ENCODE measurements at regions not wholly inside any gene's neighbourhood (a gene's known extent, or its start where the extent isn't known, plus 50 kb on each side); places are given as distances from the start of the nearest gene placed in this dataset.

GRCh38 chr7:68449816-68450215, 1148.5 kb upstream of the AUTS2 start:
- Mint-ChIP-seq H3K4me3 (no peak overlapping the region), H3K27me3 (ENCODE audit: low read depth) (no peaks in the 10 kb centered on the region), H3K27ac (no peak overlapping the region), H3K36me3 (ENCODE audit: low read depth) (no peaks in the 10 kb centered on the region), H3K4me1 (ENCODE audit: low read depth) (no peaks in the 10 kb centered on the region), H3K9me3 (peaks cover 65% of the 10 kb centered on the region)
- DNase-seq (ENCODE audit: low spot score) = no peak

- Mint-ChIP-seq H3K9me3 (peaks cover 65% of the 10 kb centered on the region), H3K27me3 (ENCODE audit: low read depth) (no peaks in the 10 kb centered on the region), H3K27ac (no peak overlapping the region), H3K36me3 (ENCODE audit: low read depth) (no peaks in the 10 kb centered on the region), H3K4me1 (ENCODE audit: low read depth) (no peaks in the 10 kb centered on the region), H3K4me3 (no peak overlapping the region)
- no peak for DNase-seq (ENCODE audit: low spot score)
Observed at GRCh38 chr7:68454931-68455330, 1143.3 kb upstream of the AUTS2 start.

GRCh38 chr7:68456469-68456868, 1141.8 kb upstream of the AUTS2 start:
- Mint-ChIP-seq H3K9me3 (peaks cover 60% of the 10 kb centered on the region), H3K27me3 (ENCODE audit: low read depth) (no peaks in the 10 kb centered on the region), H3K4me3 (no peak overlapping the region), H3K36me3 (ENCODE audit: low read depth) (no peaks in the 10 kb centered on the region), H3K27ac (no peak overlapping the region), H3K4me1 (ENCODE audit: low read depth) (no peaks in the 10 kb centered on the region)
- no peak for DNase-seq (ENCODE audit: low spot score)

- Mint-ChIP-seq H3K36me3 (ENCODE audit: low read depth) (no peaks in the 10 kb centered on the region), H3K9me3 (peaks cover 65% of the 10 kb centered on the region), H3K4me1 (ENCODE audit: low read depth) (no peaks in the 10 kb centered on the region), H3K27ac (no peak overlapping the region), H3K4me3 (no peak overlapping the region), H3K27me3 (ENCODE audit: low read depth) (no peaks in the 10 kb centered on the region)
- no peak for DNase-seq (ENCODE audit: low spot score)
Observed at GRCh38 chr7:68457481-68457880, 1140.8 kb upstream of the AUTS2 start.

- Mint-ChIP-seq H3K4me1 (ENCODE audit: low read depth) (no peaks in the 10 kb centered on the region), H3K9me3 (peaks cover 59% of the 10 kb centered on the region), H3K27ac (no peak overlapping the region), H3K36me3 (ENCODE audit: low read depth) (no peaks in the 10 kb centered on the region), H3K4me3 (no peak overlapping the region), H3K27me3 (ENCODE audit: low read depth) (no peaks in the 10 kb centered on the region)
- no peak for DNase-seq (ENCODE audit: low spot score)
Observed at GRCh38 chr7:68458010-68458908, 1140.0 kb upstream of the AUTS2 start.

- H3K4me3 Mint-ChIP-seq = no peak overlapping the region
- H3K27ac Mint-ChIP-seq = no peak overlapping the region
- H3K36me3 Mint-ChIP-seq (ENCODE audit: low read depth) = no peaks in the 10 kb centered on the region
- no peaks in the 10 kb centered on the region for H3K27me3 Mint-ChIP-seq (ENCODE audit: low read depth)
- no peaks in the 10 kb centered on the region for H3K4me1 Mint-ChIP-seq (ENCODE audit: low read depth)
- DNase-seq (ENCODE audit: low spot score) = no peak
- H3K9me3 Mint-ChIP-seq = peaks cover 50% of the 10 kb centered on the region
Observed at GRCh38 chr7:68461430-68461829, 1136.8 kb upstream of the AUTS2 start.

DNA sequence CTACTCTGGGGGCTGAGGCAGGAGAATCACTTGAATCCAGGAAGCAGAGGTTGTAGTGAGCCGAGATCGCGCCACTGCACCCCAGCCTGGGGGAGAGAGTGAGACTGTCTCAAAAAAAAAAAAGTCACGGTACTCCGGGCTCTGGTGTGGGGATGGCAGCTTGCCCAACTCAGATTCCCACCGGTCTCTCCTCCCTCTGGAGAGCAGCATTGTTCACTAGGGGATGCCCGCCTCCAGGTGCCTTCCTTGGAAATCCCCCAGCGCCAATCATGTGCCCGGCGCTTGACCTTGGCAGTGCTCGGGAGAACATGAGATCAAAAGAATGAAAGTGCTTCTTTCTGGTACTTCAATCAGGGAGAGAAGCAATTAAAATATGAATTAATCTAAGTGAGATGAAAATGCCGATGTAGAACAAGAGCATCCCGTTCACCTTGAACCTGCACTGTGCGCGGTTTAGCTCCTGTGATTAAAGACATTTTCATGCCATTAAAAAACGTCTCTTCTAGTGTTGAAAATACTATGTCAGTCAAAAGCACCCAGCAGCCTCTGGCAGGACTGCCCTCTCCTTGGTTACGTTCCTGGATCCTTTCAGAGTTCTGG, 1127.3 kb upstream of the AUTS2 start:
- no peaks in the 10 kb centered on the region for H3K4me1 Mint-ChIP-seq (ENCODE audit: low read depth)
- peaks cover 53% of the 10 kb centered on the region for H3K9me3 Mint-ChIP-seq

GRCh38 chr7:68472688-68473087, 1125.6 kb upstream of the AUTS2 start:
- Mint-ChIP-seq H3K4me3 (no peak overlapping the region), H3K9me3 (peaks cover 48% of the 10 kb centered on the region), H3K27me3 (ENCODE audit: low read depth) (no peaks in the 10 kb centered on the region), H3K36me3 (ENCODE audit: low read depth) (no peaks in the 10 kb centered on the region), H3K4me1 (ENCODE audit: low read depth) (no peaks in the 10 kb centered on the region), H3K27ac (no peak overlapping the region)
- DNase-seq (ENCODE audit: low spot score) = no peak

More for the DNA sequence above, 1127.3 kb upstream of the AUTS2 start:
- H3K36me3 Mint-ChIP-seq (ENCODE audit: low read depth) = no peaks in the 10 kb centered on the region
- no peak for DNase-seq (ENCODE audit: low spot score)
- H3K4me3 Mint-ChIP-seq = no peak overlapping the region
- H3K27me3 Mint-ChIP-seq (ENCODE audit: low read depth) = no peaks in the 10 kb centered on the region
- H3K27ac Mint-ChIP-seq = no peak overlapping the region

DNA sequence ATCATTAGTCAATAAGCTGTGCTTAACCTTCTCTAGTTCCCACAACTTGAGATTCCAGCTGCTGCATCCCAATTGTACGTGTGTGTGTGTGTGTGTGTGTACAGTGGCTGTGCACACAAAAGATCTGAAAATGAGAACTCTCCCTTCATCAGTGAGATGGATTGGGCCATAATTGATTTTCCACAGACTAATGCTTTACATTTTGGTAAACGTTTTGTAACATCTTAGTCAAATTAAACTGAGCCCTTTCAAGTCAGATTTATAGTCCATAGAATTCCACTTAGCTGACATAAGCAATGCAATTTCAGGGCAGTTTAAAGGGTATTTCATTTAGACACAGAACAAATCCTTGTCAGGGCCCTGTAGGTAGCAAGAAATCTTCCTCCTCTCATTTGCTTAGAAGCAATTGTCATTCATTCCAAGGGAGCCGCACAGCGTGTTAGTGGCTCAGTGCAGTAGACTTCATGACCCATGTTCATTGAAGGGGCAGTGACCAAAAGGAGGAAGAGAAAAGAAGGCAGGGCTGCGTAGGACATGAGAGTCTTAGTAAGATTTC, 1123.5 kb upstream of the AUTS2 start:
- Mint-ChIP-seq H3K27ac (no peak overlapping the region), H3K4me1 (ENCODE audit: low read depth) (no peaks in the 10 kb centered on the region), H3K4me3 (no peak overlapping the region), H3K27me3 (ENCODE audit: low read depth) (no peaks in the 10 kb centered on the region), H3K9me3 (peaks cover 36% of the 10 kb centered on the region), H3K36me3 (ENCODE audit: low read depth) (no peaks in the 10 kb centered on the region)
- DNase-seq (ENCODE audit: low spot score) = no peak

DNA sequence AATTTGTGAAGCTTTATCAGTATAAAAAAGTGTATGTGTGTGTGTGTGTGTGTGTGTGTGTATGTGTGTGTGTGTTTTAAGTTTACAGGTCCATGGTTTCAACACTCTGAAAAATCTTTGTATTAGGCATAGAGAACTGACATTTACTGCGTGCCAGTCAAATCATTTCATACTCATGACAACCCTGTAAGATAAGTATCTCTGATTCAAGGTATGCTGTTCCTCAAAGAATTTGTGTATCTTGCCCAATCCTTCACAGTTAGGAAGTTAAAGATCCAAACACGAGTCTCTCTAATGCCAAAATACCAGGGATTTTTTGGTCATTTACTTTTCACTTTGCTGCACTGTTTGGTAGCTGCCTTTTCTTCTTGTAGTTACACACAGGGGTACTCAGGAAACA, 1121.3 kb upstream of the AUTS2 start:
- Mint-ChIP-seq H3K4me1 (ENCODE audit: low read depth) (no peaks in the 10 kb centered on the region), H3K27me3 (ENCODE audit: low read depth) (no peaks in the 10 kb centered on the region), H3K36me3 (ENCODE audit: low read depth) (no peaks in the 10 kb centered on the region), H3K27ac (no peak overlapping the region), H3K9me3 (peaks cover 46% of the 10 kb centered on the region), H3K4me3 (no peak overlapping the region)
- no peak for DNase-seq (ENCODE audit: low spot score)

GRCh38 chr7:68478326-68478725, 1119.9 kb upstream of the AUTS2 start:
- H3K9me3 Mint-ChIP-seq = peaks cover 48% of the 10 kb centered on the region
- no peak overlapping the region for H3K27ac Mint-ChIP-seq

DNA sequence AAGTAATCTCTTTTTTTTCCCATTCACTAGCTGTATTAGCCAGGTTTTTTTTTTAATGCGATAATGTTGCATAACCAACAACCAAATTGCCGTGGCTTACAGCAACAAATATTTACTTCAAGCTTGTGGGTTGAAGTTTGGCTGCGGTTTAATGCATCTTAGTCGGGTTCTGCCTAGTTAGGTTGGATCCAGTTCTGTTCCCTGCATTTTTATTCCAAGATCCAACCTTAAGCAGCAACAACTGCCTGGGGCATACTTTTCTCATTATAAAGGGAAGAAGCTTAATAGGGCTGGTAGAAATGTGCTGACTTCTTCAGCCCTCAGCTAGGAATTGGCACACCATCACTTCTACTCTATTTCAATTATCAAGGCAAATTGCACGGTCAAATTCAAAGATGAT, 1115.5 kb upstream of the AUTS2 start:
- no peak for DNase-seq (ENCODE audit: low spot score)
- H3K27ac Mint-ChIP-seq = no peak overlapping the region
- H3K4me3 Mint-ChIP-seq = no peak overlapping the region
- H3K27me3 Mint-ChIP-seq (ENCODE audit: low read depth) = no peaks in the 10 kb centered on the region
- H3K4me1 Mint-ChIP-seq (ENCODE audit: low read depth) = no peaks in the 10 kb centered on the region
- H3K36me3 Mint-ChIP-seq (ENCODE audit: low read depth) = no peaks in the 10 kb centered on the region
- H3K9me3 Mint-ChIP-seq = peaks cover 45% of the 10 kb centered on the region

More at GRCh38 chr7:68478326-68478725, 1119.9 kb upstream of the AUTS2 start:
- no peaks in the 10 kb centered on the region for H3K27me3 Mint-ChIP-seq (ENCODE audit: low read depth)
- H3K4me1 Mint-ChIP-seq (ENCODE audit: low read depth) = no peaks in the 10 kb centered on the region
- H3K4me3 Mint-ChIP-seq = no peak overlapping the region
- DNase-seq (ENCODE audit: low spot score) = no peak
- H3K36me3 Mint-ChIP-seq (ENCODE audit: low read depth) = no peaks in the 10 kb centered on the region

- DNase-seq (ENCODE audit: low spot score) = no peak
- no peak overlapping the region for H3K4me3 Mint-ChIP-seq
- H3K36me3 Mint-ChIP-seq (ENCODE audit: low read depth) = no peaks in the 10 kb centered on the region
- H3K4me1 Mint-ChIP-seq (ENCODE audit: low read depth) = no peaks in the 10 kb centered on the region
- H3K27me3 Mint-ChIP-seq (ENCODE audit: low read depth) = no peaks in the 10 kb centered on the region
- peaks cover 57% of the 10 kb centered on the region for H3K9me3 Mint-ChIP-seq
- H3K27ac Mint-ChIP-seq = no peak overlapping the region
Observed at GRCh38 chr7:68484731-68485130, 1113.5 kb upstream of the AUTS2 start.

- H3K9me3 Mint-ChIP-seq = peaks cover 52% of the 10 kb centered on the region
Observed at GRCh38 chr7:68485253-68485917, 1112.9 kb upstream of the AUTS2 start.

More at GRCh38 chr7:68485253-68485917, 1112.9 kb upstream of the AUTS2 start:
- Mint-ChIP-seq H3K27me3 (ENCODE audit: low read depth) (no peaks in the 10 kb centered on the region), H3K36me3 (ENCODE audit: low read depth) (no peaks in the 10 kb centered on the region), H3K4me1 (ENCODE audit: low read depth) (no peaks in the 10 kb centered on the region), H3K27ac (no peak overlapping the region), H3K4me3 (no peak overlapping the region)
- no peak for DNase-seq (ENCODE audit: low spot score)
